ENCODE measurements at regions not wholly inside any gene's neighbourhood (a gene's known extent, or its start where the extent isn't known, plus 50 kb on each side); places are given as distances from the start of the nearest gene placed in this dataset.
"Not testable (repeated sequence)": the region's sequence is repeated elsewhere in the genome, so short reads cannot be mapped to it uniquely, and the experiment has no call there.

GRCh38 chr1:80310703-80311245 lies 1304.2 kb upstream of the ADGRL4 start:
- DNase-seq, result no peak
- Histone ChIP-seq H3K4me3 (ENCODE audit: low read length) (no peak overlapping the region), H3K4me2 (ENCODE audit: low read depth, low read length) (no peak overlapping the region), H3K27me3 (replicated peaks; ENCODE audit: insufficient read depth, low read length) (no peaks in the 10 kb centered on the region), H3K79me2 (ENCODE audit: low read length) (no peaks in the 10 kb centered on the region), H3K36me3 (replicated peaks; ENCODE audit: insufficient read depth, low read length) (no peaks in the 10 kb centered on the region), H3K27ac (ENCODE audit: low read length) (no peak overlapping the region), H3F3A (ENCODE audit: insufficient read depth, low read length) (no peaks in the 10 kb centered on the region), H3K9me2 (replicated peaks; ENCODE audit: insufficient read depth, low read length) (no peaks in the 10 kb centered on the region), H4K20me1 (ENCODE audit: insufficient read depth, low read length) (no peaks in the 10 kb centered on the region), H3K9me3 (replicated peaks; ENCODE audit: insufficient read depth, low read length) (no peaks in the 10 kb centered on the region), H3K4me1 (ENCODE audit: low read length) (no peaks in the 10 kb centered on the region), H3K9ac (ENCODE audit: low read length) (no peak overlapping the region), H2AFZ (ENCODE audit: low read length) (no peak overlapping the region)
- no peak for TF ChIP-seq CTCF (IDR thresholded peaks at IDR 0.05; ENCODE audit: low read length)
- no peak for TF ChIP-seq EZH2 (optimal IDR thresholded peaks at IDR 0.05; ENCODE audit: low read depth, low read length)
- no peak for TF ChIP-seq EZH2phosphoT487 (IDR thresholded peaks at IDR 0.05; ENCODE audit: low read length)

- Histone ChIP-seq H3K9ac (ENCODE audit: low read length) (no peak overlapping the region), H3K9me2 (replicated peaks; ENCODE audit: insufficient read depth, low read length) (no peaks in the 10 kb centered on the region), H4K20me1 (ENCODE audit: insufficient read depth, low read length) (no peaks in the 10 kb centered on the region), H3K4me1 (ENCODE audit: low read length) (no peaks in the 10 kb centered on the region), H3K27me3 (replicated peaks; ENCODE audit: insufficient read depth, low read length) (no peaks in the 10 kb centered on the region), H3K79me2 (ENCODE audit: low read length) (no peaks in the 10 kb centered on the region), H3K9me3 (replicated peaks; ENCODE audit: insufficient read depth, low read length) (no peaks in the 10 kb centered on the region), H2AFZ (ENCODE audit: low read length) (no peak overlapping the region), H3K27ac (ENCODE audit: low read length) (no peak overlapping the region), H3K4me2 (ENCODE audit: low read depth, low read length) (no peak overlapping the region), H3K36me3 (replicated peaks; ENCODE audit: insufficient read depth, low read length) (no peaks in the 10 kb centered on the region), H3F3A (ENCODE audit: insufficient read depth, low read length) (no peaks in the 10 kb centered on the region), H3K4me3 (ENCODE audit: low read length) (no peak overlapping the region)
- no peak for TF ChIP-seq EZH2phosphoT487 (IDR thresholded peaks at IDR 0.05; ENCODE audit: low read length)
- no peak for TF ChIP-seq EZH2 (optimal IDR thresholded peaks at IDR 0.05; ENCODE audit: low read depth, low read length)
- TF ChIP-seq CTCF (IDR thresholded peaks at IDR 0.05; ENCODE audit: low read length), result no peak
- DNase-seq, result no peak
These were observed 1298.9 kb upstream of the ADGRL4 start for GRCh38 chr1:80305466-80305865.

GRCh38 chr1:80293818-80294217 lies 1287.3 kb upstream of the ADGRL4 start:
- no peak overlapping the region for H3K4me2 ChIP-seq (ENCODE audit: low read depth, low read length)
- TF ChIP-seq CTCF (IDR thresholded peaks at IDR 0.05; ENCODE audit: low read length), result no peak
- no peak for TF ChIP-seq EZH2 (optimal IDR thresholded peaks at IDR 0.05; ENCODE audit: low read depth, low read length)
- TF ChIP-seq EZH2phosphoT487 (IDR thresholded peaks at IDR 0.05; ENCODE audit: low read length), result no peak
- H3K4me3 ChIP-seq (ENCODE audit: low read length), result no peak overlapping the region
- H2AFZ ChIP-seq (ENCODE audit: low read length), result no peak overlapping the region
- no peaks in the 10 kb centered on the region for H3K27me3 ChIP-seq (replicated peaks; ENCODE audit: insufficient read depth, low read length)
- H3K9me3 ChIP-seq (replicated peaks; ENCODE audit: insufficient read depth, low read length), result no peaks in the 10 kb centered on the region
- H3K9ac ChIP-seq (ENCODE audit: low read length), result no peak overlapping the region
- no peak overlapping the region for H3K27ac ChIP-seq (ENCODE audit: low read length)
- H3K79me2 ChIP-seq (ENCODE audit: low read length), result no peaks in the 10 kb centered on the region
- DNase-seq, result no peak
- no peaks in the 10 kb centered on the region for H3K9me2 ChIP-seq (replicated peaks; ENCODE audit: insufficient read depth, low read length)
- H4K20me1 ChIP-seq (ENCODE audit: insufficient read depth, low read length), result no peaks in the 10 kb centered on the region
- H3K4me1 ChIP-seq (ENCODE audit: low read length), result no peaks in the 10 kb centered on the region
- no peaks in the 10 kb centered on the region for H3F3A ChIP-seq (ENCODE audit: insufficient read depth, low read length)
- no peaks in the 10 kb centered on the region for H3K36me3 ChIP-seq (replicated peaks; ENCODE audit: insufficient read depth, low read length)

DNA sequence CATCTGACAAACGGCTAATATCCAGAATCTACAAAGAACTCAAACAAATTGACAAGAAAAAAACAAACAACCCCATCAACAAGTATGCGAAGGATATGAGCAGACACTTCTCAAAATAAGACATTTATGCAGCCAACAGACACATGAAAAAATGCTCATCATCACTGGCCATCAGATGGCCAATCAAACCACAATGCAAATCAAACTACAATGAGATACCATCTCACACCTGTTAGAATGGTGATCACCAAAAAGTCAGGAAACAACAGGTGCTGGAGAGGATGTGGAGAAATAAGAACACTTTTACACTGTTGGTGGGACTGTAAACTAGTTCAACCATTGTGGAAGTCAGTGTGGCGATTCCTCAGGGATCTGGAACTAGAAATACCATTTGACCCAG lies 1282.2 kb upstream of the ADGRL4 start:
- not testable (repeated sequence) for H3K9me3 ChIP-seq (replicated peaks; ENCODE audit: insufficient read depth, low read length); H4K20me1 ChIP-seq (ENCODE audit: insufficient read depth, low read length); H2AFZ ChIP-seq (ENCODE audit: low read length); H3K4me3 ChIP-seq (ENCODE audit: low read length); DNase-seq; H3K9me2 ChIP-seq (replicated peaks; ENCODE audit: insufficient read depth, low read length); H3K9ac ChIP-seq (ENCODE audit: low read length); H3K27ac ChIP-seq (ENCODE audit: low read length); H3K4me2 ChIP-seq (ENCODE audit: low read depth, low read length); H3K4me1 ChIP-seq (ENCODE audit: low read length); H3K36me3 ChIP-seq (replicated peaks; ENCODE audit: insufficient read depth, low read length); H3K79me2 ChIP-seq (ENCODE audit: low read length); H3K27me3 ChIP-seq (replicated peaks; ENCODE audit: insufficient read depth, low read length); H3F3A ChIP-seq (ENCODE audit: insufficient read depth, low read length)

All from MM.1S (cell line).